ENCODE measurements at regions not wholly inside any gene's neighbourhood (a gene's known extent, or its start where the extent isn't known, plus 50 kb on each side); places are given as distances from the start of the nearest gene placed in this dataset.

GRCh38 chr13:75008926-75009325 is 473.0 kb downstream of the TBC1D4 start:
- TF ChIP-seq EGR1 (IDR thresholded peaks at IDR 0.05) (no peak), TAF1 (IDR thresholded peaks at IDR 0.05; ENCODE audit: low read depth) (no peak), USF1 (IDR thresholded peaks at IDR 0.05) (no peak), FOXM1 (IDR thresholded peaks at IDR 0.05; ENCODE audit: borderline replicate concordance, low read depth) (no peak), ZBTB7A (IDR thresholded peaks at IDR 0.05; ENCODE audit: low read depth) (no peak), MAX (IDR thresholded peaks at IDR 0.05) (no peak), TCF12 (IDR thresholded peaks at IDR 0.05; ENCODE audit: low read depth) (no peak), NFIC (IDR thresholded peaks at IDR 0.05) (no peak), EP300 (IDR thresholded peaks at IDR 0.05; ENCODE audit: borderline replicate concordance) (no peak), TEAD4 (IDR thresholded peaks at IDR 0.05) (no peak)
- TF ChIP-seq, protein P1, sequence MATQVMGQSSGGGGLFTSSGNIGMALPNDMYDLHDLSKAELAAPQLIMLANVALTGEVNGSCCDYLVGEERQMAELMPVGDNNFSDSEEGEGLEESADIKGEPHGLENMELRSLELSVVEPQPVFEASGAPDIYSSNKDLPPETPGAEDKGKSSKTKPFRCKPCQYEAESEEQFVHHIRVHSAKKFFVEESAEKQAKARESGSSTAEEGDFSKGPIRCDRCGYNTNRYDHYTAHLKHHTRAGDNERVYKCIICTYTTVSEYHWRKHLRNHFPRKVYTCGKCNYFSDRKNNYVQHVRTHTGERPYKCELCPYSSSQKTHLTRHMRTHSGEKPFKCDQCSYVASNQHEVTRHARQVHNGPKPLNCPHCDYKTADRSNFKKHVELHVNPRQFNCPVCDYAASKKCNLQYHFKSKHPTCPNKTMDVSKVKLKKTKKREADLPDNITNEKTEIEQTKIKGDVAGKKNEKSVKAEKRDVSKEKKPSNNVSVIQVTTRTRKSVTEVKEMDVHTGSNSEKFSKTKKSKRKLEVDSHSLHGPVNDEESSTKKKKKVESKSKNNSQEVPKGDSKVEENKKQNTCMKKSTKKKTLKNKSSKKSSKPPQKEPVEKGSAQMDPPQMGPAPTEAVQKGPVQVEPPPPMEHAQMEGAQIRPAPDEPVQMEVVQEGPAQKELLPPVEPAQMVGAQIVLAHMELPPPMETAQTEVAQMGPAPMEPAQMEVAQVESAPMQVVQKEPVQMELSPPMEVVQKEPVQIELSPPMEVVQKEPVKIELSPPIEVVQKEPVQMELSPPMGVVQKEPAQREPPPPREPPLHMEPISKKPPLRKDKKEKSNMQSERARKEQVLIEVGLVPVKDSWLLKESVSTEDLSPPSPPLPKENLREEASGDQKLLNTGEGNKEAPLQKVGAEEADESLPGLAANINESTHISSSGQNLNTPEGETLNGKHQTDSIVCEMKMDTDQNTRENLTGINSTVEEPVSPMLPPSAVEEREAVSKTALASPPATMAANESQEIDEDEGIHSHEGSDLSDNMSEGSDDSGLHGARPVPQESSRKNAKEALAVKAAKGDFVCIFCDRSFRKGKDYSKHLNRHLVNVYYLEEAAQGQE (IDR thresholded peaks at IDR 0.05; ENCODE audit: low read depth): no peak

- TF ChIP-seq EGR1 (IDR thresholded peaks at IDR 0.05): no peak
Measured at GRCh38 chr13:74990992-74991391, 491.0 kb downstream of the TBC1D4 start.

DNA sequence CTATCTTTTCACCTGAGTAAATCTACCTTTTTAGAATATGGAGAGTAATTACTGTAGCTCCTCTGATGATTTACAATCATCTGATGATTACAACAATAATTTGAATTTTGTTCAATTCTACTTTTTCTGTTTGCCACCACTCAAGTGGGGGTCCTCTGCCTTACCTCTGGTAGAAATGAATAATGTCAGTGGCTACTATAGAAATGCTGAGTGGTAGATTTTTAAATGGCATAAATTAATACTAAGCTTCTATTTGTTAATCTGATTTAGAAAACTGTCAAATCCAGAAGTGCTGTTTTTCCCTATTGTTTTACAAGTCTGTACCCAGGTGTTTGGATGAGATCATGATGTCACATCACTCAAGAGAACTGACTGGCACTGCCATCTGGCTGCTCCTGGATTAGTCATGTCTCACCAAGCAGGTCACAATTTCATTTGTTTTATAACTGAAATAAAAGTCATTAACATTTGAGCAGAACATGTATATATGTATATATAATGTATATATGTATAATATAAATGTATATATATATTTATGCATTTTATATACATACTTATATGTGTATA is 494.8 kb downstream of the TBC1D4 start:
- no peak for TF ChIP-seq RAD21 (IDR thresholded peaks at IDR 0.05; ENCODE audit: low read depth)
- TF ChIP-seq NFIC (IDR thresholded peaks at IDR 0.05): no peak
- no peak for TF ChIP-seq FOXM1 (IDR thresholded peaks at IDR 0.05; ENCODE audit: borderline replicate concordance, low read depth)
- no peak for TF ChIP-seq TEAD4 (IDR thresholded peaks at IDR 0.05)
- no peak for TF ChIP-seq TCF12 (IDR thresholded peaks at IDR 0.05; ENCODE audit: low read depth)
- no peak for TF ChIP-seq USF1 (IDR thresholded peaks at IDR 0.05)
- no peak for TF ChIP-seq CREB1 (IDR thresholded peaks at IDR 0.05; ENCODE audit: low read depth)
- no peak for TF ChIP-seq EP300 (IDR thresholded peaks at IDR 0.05; ENCODE audit: borderline replicate concordance)
- TF ChIP-seq, protein P1 (IDR thresholded peaks at IDR 0.05; ENCODE audit: low read depth): no peak

GRCh38 chr13:74986609-74987008 is 495.4 kb downstream of the TBC1D4 start:
- no peak for TF ChIP-seq MAX (IDR thresholded peaks at IDR 0.05)
- no peak for TF ChIP-seq FOXM1 (IDR thresholded peaks at IDR 0.05; ENCODE audit: borderline replicate concordance, low read depth)
- no peak for TF ChIP-seq EGR1 (IDR thresholded peaks at IDR 0.05)
- no peak for TF ChIP-seq TCF12 (IDR thresholded peaks at IDR 0.05; ENCODE audit: low read depth)
- TF ChIP-seq TEAD4 (IDR thresholded peaks at IDR 0.05): no peak
- no peak for TF ChIP-seq RAD21 (IDR thresholded peaks at IDR 0.05; ENCODE audit: low read depth)
- TF ChIP-seq YY1 (IDR thresholded peaks at IDR 0.05; ENCODE audit: low read depth): no peak
- TF ChIP-seq, protein P1 (IDR thresholded peaks at IDR 0.05; ENCODE audit: low read depth): no peak
- TF ChIP-seq CEBPB (IDR thresholded peaks at IDR 0.05): no peak
- no peak for TF ChIP-seq USF1 (IDR thresholded peaks at IDR 0.05)
- no peak for TF ChIP-seq CREB1 (IDR thresholded peaks at IDR 0.05; ENCODE audit: low read depth)

- TF ChIP-seq MAX (IDR thresholded peaks at IDR 0.05): no peak
- no peak for TF ChIP-seq USF1 (IDR thresholded peaks at IDR 0.05)
- TF ChIP-seq, protein P1 (IDR thresholded peaks at IDR 0.05; ENCODE audit: low read depth): no peak
- no peak for TF ChIP-seq YY1 (IDR thresholded peaks at IDR 0.05; ENCODE audit: low read depth)
- TF ChIP-seq CREB1 (IDR thresholded peaks at IDR 0.05; ENCODE audit: low read depth): no peak
- no peak for TF ChIP-seq ZBTB7A (IDR thresholded peaks at IDR 0.05; ENCODE audit: low read depth)
- no peak for TF ChIP-seq TEAD4 (IDR thresholded peaks at IDR 0.05)
- TF ChIP-seq RAD21 (IDR thresholded peaks at IDR 0.05; ENCODE audit: low read depth): no peak
- no peak for TF ChIP-seq FOXM1 (IDR thresholded peaks at IDR 0.05; ENCODE audit: borderline replicate concordance, low read depth)
- no peak for TF ChIP-seq TCF12 (IDR thresholded peaks at IDR 0.05; ENCODE audit: low read depth)
- TF ChIP-seq EP300 (IDR thresholded peaks at IDR 0.05; ENCODE audit: borderline replicate concordance): no peak
- TF ChIP-seq NFIC (IDR thresholded peaks at IDR 0.05): no peak
- no peak for TF ChIP-seq TAF1 (IDR thresholded peaks at IDR 0.05; ENCODE audit: low read depth)
- TF ChIP-seq EGR1 (IDR thresholded peaks at IDR 0.05): no peak
- TF ChIP-seq CEBPB (IDR thresholded peaks at IDR 0.05): no peak
Measured at GRCh38 chr13:74979703-74980102, 502.3 kb downstream of the TBC1D4 start.

Data from Ishikawa (cell line).